Bronchial epithelial cell (primary cell): ENCODE measurements at regions not wholly inside any gene's neighbourhood (a gene's known extent, or its start where the extent isn't known, plus 50 kb on each side); places are given as distances from the start of the nearest gene placed in this dataset.

ENCODE experiments used
- DNase-seq: peaks from one replicate; pipeline ENCODE4 v3.0.0-alpha.2; 2010; ENCODE audit warnings: low read depth
- FAIRE-seq: peaks from 2 replicates; lab custom pipeline; 2011; peaks lifted over from hg19 to GRCh38; lab: Jason Lieb, UNC
- H3K27me3 ChIP-seq: 2 replicates; pipeline ENCODE4 v1.5.1; 2011; ENCODE audit warnings: low read length; ENCODE audit not compliant: control insufficient read depth, insufficient read depth
- H3K36me3 ChIP-seq: 2 replicates; pipeline ENCODE4 v1.5.1; 2011; ENCODE audit warnings: low read length; ENCODE audit not compliant: control insufficient read depth, insufficient read depth
- H3K4me3 ChIP-seq: 2 replicates; pipeline ENCODE4 v1.5.1; 2011; ENCODE audit warnings: mild to moderate bottlenecking, low read depth, low read length, control low read depth
- TF ChIP-seq, protein P1 (sequence below): IDR thresholded peaks from 2 replicates; pipeline ENCODE4 v1.5.1; 2011; ENCODE audit warnings: mild to moderate bottlenecking, moderate library complexity, low read length, control low read depth, inconsistent platforms; ENCODE audit not compliant: insufficient read depth, severe bottlenecking

DNA sequence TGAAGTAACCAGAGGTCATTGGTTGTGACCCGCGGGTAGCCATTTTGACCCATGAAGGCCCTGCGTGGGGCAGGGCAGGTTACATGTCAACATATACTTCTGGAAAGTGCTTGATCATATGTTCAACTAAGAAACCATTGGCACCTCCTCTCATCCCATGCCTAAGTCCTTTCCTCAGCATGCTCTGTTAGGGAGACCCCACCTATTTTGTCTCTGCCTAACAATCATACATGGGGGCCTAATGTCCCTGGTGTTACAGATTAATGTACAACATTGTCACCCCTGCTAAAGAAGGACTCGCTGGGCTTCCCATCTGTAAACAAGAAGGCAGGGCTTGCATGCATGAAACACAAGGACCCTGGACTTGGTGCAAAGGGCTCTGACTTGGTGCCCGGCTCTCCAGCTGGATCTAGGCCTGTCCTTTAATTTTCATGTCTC is 133.7 kb upstream of the TNS3 start:
- no peaks in the 10 kb centered on the region for H3K27me3 ChIP-seq
- FAIRE-seq, result no peak
- DNase-seq, result no peak
- TF ChIP-seq, protein P1, sequence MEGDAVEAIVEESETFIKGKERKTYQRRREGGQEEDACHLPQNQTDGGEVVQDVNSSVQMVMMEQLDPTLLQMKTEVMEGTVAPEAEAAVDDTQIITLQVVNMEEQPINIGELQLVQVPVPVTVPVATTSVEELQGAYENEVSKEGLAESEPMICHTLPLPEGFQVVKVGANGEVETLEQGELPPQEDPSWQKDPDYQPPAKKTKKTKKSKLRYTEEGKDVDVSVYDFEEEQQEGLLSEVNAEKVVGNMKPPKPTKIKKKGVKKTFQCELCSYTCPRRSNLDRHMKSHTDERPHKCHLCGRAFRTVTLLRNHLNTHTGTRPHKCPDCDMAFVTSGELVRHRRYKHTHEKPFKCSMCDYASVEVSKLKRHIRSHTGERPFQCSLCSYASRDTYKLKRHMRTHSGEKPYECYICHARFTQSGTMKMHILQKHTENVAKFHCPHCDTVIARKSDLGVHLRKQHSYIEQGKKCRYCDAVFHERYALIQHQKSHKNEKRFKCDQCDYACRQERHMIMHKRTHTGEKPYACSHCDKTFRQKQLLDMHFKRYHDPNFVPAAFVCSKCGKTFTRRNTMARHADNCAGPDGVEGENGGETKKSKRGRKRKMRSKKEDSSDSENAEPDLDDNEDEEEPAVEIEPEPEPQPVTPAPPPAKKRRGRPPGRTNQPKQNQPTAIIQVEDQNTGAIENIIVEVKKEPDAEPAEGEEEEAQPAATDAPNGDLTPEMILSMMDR, result no peak
- H3K4me3 ChIP-seq, result no peak overlapping the region
- no peaks in the 10 kb centered on the region for H3K36me3 ChIP-seq

DNA sequence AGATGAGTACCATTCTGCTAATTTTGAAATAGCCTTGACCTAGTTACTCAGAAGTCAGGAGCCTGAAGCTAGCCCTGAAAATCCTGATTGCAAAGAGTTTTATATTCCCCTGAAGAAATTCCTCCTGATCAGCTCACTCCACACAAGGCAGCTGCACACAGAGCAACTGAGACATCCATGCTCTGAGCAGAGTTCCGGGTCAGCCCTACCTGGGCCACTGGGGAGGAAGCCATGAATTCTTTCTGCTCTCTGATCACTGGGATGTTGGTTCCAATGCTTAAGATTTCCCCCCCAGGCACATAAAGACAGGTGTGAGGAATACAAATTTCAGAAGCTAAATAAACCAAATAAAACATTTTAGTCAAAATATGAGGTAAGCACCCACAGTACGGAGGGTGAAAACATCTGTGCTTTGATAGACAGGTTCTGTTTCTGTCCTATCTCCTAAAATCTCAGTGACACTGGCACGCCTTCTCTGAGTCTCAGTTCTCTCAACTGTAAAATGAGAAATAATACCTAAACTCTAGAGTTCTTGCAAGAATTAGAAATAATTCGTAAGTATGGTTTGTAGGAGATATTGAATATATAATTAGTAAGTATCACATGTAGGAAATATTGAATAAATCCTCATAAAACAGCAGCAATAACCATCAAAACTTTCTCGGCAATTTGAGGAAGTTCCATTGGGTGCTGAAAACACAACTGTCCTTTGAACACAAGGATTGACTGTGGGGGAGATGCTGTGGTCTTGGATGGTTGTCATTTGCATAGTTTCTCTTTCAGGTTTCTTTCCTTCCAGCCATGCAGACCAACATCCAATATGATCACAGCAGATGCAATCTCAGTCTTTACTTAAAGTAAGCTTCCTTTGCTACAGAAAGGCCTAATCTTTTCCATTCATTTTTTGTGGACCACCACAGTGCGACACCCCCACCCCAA is 133.0 kb upstream of the TNS3 start:
- TF ChIP-seq, protein P1, result no peak
- DNase-seq (no peak), FAIRE-seq (no peak)
- Histone ChIP-seq H3K36me3 (no peaks in the 10 kb centered on the region), H3K27me3 (no peaks in the 10 kb centered on the region), H3K4me3 (no peak overlapping the region)

DNA sequence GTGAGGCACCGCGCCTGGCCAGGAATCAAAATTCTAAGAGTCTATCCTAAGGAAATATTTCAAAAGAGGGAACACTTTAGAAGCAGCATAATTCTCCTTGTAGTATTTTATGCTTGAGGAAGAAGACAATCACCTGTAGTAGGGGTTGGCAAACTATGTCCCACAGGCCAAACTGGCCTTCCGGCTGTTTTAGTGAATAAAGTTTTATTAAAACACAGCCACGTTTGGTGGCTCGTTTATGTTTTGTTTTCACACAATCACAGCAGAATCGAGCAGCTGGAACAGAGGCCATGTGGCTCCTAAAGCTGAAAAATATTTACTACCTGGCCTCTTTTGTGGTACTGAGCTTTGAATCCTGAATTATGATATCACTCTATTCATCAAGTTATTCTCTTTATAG is 131.7 kb upstream of the TNS3 start:
- TF ChIP-seq, protein P1, result no peak
- Histone ChIP-seq H3K4me3 (no peak overlapping the region), H3K27me3 (no peaks in the 10 kb centered on the region), H3K36me3 (no peaks in the 10 kb centered on the region)
- DNase-seq (no peak), FAIRE-seq (no peak)

DNA sequence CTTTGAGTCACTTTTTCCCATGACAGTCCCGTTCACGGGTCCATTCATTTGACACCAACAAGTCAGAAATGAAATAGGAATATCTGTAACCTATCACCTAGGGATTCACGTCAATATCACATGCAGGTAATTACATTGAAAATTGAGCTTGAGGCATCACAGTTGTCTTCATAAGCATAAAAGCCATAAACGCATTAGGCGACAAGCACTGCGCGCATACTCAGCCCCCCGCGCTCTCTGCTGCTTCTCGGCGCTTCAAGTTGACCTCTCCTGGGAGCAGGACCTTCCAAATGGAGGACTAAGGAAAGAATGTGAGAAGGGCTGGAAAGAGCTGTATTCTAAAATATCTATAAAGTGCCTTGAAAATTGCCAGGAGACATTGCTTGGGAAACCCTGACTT is 130.5 kb upstream of the TNS3 start:
- FAIRE-seq, result no peak

DNA sequence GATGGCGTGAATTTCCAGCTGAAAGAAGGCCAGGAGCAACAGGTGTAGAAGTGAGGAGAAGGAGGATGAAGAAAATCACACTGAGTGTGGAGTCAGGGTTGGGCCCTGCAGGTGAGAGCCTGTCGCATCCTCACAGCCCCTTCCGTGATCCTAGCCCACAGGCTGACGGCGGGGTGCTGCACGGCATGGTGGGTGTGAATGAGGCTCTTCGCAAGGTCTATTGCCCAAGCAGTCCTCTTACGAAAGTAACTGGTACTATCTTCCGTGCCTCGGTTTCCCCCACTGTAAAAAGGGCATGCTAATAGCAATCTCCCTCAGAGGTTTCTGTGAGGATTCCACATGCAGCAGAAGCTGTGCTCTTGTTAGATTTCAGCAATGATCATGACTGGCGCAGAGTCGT is 129.9 kb upstream of the TNS3 start:
- DNase-seq (no peak), FAIRE-seq (no peak)
- no peak overlapping the region for H3K4me3 ChIP-seq
- H3K27me3 ChIP-seq, result no peaks in the 10 kb centered on the region
- no peaks in the 10 kb centered on the region for H3K36me3 ChIP-seq
- TF ChIP-seq, protein P1, result no peak

More for the DNA sequence above, 130.5 kb upstream of the TNS3 start:
- H3K36me3 ChIP-seq, result no peaks in the 10 kb centered on the region
- no peak for DNase-seq
- H3K27me3 ChIP-seq, result no peaks in the 10 kb centered on the region
- TF ChIP-seq, protein P1, result no peak
- H3K4me3 ChIP-seq, result no peak overlapping the region
